Loucy (cell line): ENCODE measurements at regions not wholly inside any gene's neighbourhood (a gene's known extent, or its start where the extent isn't known, plus 50 kb on each side); places are given as distances from the start of the nearest gene placed in this dataset.

Experiments used
- H2AFZ ChIP-seq: fragments of 200-600 bp; sonication (generic); 2 replicates; pipeline ENCODE4 v1.6.0; 2016; ENCODE audit warnings: antibody characterized with exemption, mild to moderate bottlenecking, low read length, moderate library complexity
- H3F3A ChIP-seq: fragments of 200-600 bp; 2 replicates; pipeline ENCODE4 v1.6.0; 2016; ENCODE audit warnings: antibody characterized with exemption, low read depth, mild to moderate bottlenecking
- H3K27me3 ChIP-seq: fragments of 200-600 bp; sonication (generic); 2 replicates; pipeline ENCODE4 v1.6.1; 2014; ENCODE audit warnings: low read length, mild to moderate bottlenecking; ENCODE audit not compliant: insufficient read depth, poor library complexity, severe bottlenecking
- H3K36me3 ChIP-seq: fragments of 200-600 bp; sonication (generic); 2 replicates; pipeline ENCODE4 v1.6.1; 2016; ENCODE audit warnings: low read length; ENCODE audit not compliant: insufficient read depth
- H3K4me1 ChIP-seq: fragments of 200-600 bp; sonication (generic); 2 replicates; pipeline ENCODE4 v1.5.1; 2014; ENCODE audit warnings: low read length, mild to moderate bottlenecking; ENCODE audit not compliant: insufficient read depth, poor library complexity, severe bottlenecking
- H3K4me2 ChIP-seq: fragments of 200-600 bp; sonication (generic); 2 replicates; pipeline ENCODE4 v1.6.0; 2014; ENCODE audit warnings: antibody characterized with exemption, low read length, low read depth, mild to moderate bottlenecking; ENCODE audit not compliant: poor library complexity, severe bottlenecking
- H3K4me3 ChIP-seq: fragments of 200-600 bp; sonication (generic); 2 replicates; pipeline ENCODE4 v1.5.1; 2014; ENCODE audit warnings: low read length, mild to moderate bottlenecking, mixed read lengths; ENCODE audit not compliant: poor library complexity, severe bottlenecking
- H3K79me2 ChIP-seq: fragments of 200-600 bp; sonication (generic); 2 replicates; pipeline ENCODE4 v1.6.1; 2014; ENCODE audit warnings: low read length; ENCODE audit not compliant: insufficient read depth
- H3K9ac ChIP-seq: fragments of 200-600 bp; sonication (generic); 2 replicates; pipeline ENCODE4 v1.6.0; 2014; ENCODE audit warnings: mild to moderate bottlenecking, low read depth, low read length, moderate library complexity; ENCODE audit not compliant: poor library complexity, severe bottlenecking
- H3K9me2 ChIP-seq: fragments of 200-600 bp; sonication (generic); replicated peaks from 2 replicates; pipeline ENCODE4 v1.6.1; 2016; ENCODE audit warnings: low read depth, low read length, mixed read lengths
- H3K9me3 ChIP-seq: fragments of 200-600 bp; sonication (generic); 2 replicates; pipeline ENCODE4 v1.6.1; 2014; ENCODE audit warnings: mild to moderate bottlenecking, antibody characterized with exemption, low read length, low read depth; ENCODE audit not compliant: insufficient read depth
- H4K20me1 ChIP-seq: fragments of 200-600 bp; sonication (generic); 2 replicates; pipeline ENCODE4 v1.6.0; 2014; ENCODE audit warnings: antibody characterized with exemption, low read length, mild to moderate bottlenecking; ENCODE audit not compliant: insufficient read depth, poor library complexity, severe bottlenecking
- EZH2phosphoT487 ChIP-seq: fragments of 200-600 bp; IDR thresholded peaks from 2 replicates; pipeline ENCODE4 v1.6.1; 2018; ENCODE audit warnings: antibody characterized with exemption, mild to moderate bottlenecking, moderate library complexity, borderline replicate concordance
- TF ChIP-seq, protein P1 (sequence below): fragments of 200-600 bp; sonication (generic); conservative IDR thresholded peaks from 2 replicates; pipeline ENCODE4 v1.5.1; 2014; ENCODE audit warnings: mild to moderate bottlenecking, antibody characterized with exemption, low read length

DNA sequence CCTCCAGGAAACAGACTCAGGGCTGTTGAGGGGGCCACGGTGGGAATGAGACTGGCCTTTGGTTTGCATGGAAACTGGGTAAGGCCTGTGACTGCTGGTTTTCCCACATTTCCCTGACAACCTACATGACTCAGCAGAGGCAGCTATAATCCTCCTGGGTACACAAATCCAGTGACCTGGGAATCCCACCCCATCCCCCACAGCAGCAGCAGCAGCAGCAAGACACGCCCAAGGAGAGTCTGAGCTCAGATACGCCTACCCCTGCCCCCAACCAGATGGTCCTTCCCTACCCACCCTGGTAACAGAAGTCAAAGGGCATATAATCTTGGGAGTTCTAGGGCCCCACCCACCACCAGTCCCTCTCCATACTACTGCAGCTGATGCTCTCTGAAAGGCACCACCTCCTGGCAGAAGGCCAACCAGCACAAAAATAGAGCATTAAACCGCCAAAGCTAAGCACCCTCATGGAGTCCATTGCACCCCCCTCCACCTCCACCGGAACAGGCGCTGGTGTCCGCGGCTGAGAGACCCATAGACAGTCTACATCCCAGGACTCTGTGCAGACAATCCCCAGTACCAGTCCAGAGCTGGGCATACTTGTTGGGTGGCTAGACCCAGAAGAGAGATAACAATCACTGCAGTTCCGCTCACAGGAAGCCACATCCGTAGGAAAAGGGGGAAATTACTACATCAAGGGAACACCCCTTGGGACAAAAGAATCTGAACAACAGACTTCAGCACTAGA, 237.2 kb upstream of the SPRY2 start:
- Histone ChIP-seq H3K4me2 (no peak overlapping the region), H3K36me3 (no peaks in the 10 kb centered on the region), H3K79me2 (no peaks in the 10 kb centered on the region), H4K20me1 (no peaks in the 10 kb centered on the region), H3K27me3 (no peaks in the 10 kb centered on the region), H3K9me2 (no peaks in the 10 kb centered on the region), H3K9ac (no peak overlapping the region), H3F3A (no peaks in the 10 kb centered on the region), H3K4me1 (no peaks in the 10 kb centered on the region), H2AFZ (no peak overlapping the region), H3K4me3 (no peak overlapping the region), H3K9me3 (no peaks in the 10 kb centered on the region)
- TF ChIP-seq EZH2phosphoT487, result no peak
- TF ChIP-seq, protein P1, sequence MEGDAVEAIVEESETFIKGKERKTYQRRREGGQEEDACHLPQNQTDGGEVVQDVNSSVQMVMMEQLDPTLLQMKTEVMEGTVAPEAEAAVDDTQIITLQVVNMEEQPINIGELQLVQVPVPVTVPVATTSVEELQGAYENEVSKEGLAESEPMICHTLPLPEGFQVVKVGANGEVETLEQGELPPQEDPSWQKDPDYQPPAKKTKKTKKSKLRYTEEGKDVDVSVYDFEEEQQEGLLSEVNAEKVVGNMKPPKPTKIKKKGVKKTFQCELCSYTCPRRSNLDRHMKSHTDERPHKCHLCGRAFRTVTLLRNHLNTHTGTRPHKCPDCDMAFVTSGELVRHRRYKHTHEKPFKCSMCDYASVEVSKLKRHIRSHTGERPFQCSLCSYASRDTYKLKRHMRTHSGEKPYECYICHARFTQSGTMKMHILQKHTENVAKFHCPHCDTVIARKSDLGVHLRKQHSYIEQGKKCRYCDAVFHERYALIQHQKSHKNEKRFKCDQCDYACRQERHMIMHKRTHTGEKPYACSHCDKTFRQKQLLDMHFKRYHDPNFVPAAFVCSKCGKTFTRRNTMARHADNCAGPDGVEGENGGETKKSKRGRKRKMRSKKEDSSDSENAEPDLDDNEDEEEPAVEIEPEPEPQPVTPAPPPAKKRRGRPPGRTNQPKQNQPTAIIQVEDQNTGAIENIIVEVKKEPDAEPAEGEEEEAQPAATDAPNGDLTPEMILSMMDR, result no peak

DNA sequence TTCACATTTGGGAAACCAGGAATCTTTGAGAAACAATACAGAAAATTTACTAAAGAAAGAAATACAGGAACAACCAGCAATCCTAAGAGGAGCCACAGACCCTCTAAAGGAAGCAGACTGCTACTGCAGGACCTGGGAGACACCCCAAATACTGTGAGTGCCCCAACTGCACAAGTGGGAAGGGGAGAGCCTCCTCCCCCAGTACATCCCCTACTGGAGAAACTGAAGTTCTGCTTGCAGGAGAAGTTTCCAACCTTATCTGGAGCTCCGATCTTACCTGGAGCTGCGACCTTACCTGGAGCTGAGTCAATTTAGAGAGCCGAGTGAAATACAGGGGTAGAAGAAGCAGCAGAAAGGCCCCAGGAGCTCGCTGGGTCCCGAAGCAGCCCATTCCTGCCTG, 236.4 kb upstream of the SPRY2 start:
- Histone ChIP-seq H4K20me1 (no peaks in the 10 kb centered on the region), H3K4me2 (no peak overlapping the region), H3F3A (no peaks in the 10 kb centered on the region), H3K9me2 (no peaks in the 10 kb centered on the region), H3K79me2 (no peaks in the 10 kb centered on the region), H3K9me3 (no peaks in the 10 kb centered on the region), H3K9ac (no peak overlapping the region), H3K36me3 (no peaks in the 10 kb centered on the region), H3K4me3 (no peak overlapping the region), H2AFZ (no peak overlapping the region), H3K4me1 (peaks cover under 1% of the 10 kb centered on the region), H3K27me3 (no peaks in the 10 kb centered on the region)
- TF ChIP-seq EZH2phosphoT487, result no peak
- TF ChIP-seq, protein P1, result 0 out of 2 replicates have a peak, but pooled peaks have one; percentile 13

DNA sequence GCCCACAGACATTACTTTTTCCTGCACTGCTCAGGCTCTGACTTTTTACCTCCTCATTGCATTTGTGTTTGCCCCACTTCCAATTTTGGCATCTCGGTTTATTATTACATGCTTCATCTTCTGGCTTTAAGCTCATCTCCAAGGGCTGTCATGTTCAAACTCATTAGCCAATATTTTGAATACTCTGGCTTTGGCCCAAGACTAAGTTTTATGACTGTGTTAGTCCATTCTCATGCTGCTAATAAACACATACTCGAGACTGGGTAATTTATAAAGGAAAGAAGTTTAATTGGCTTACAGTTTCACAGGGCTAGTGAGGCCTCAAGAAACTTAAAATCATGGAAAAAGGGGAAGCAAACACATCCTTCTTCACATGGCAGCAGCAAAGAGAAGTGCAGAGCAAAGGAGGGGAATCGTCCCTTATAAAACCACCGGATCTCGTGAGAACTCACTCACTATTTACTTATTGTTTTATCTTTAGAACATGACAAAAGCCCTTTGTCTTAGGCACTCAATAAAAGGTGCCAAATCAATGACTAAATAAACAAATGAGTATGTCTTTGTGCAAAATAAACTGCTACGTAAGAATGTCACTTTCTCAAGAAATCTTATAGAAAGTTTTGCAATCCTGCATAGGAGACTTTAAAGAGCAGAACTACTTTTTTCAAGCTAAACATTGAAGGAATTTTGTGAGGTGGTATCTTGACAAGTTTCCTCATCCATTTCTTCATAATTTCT, 233.4 kb upstream of the SPRY2 start:
- no peaks in the 10 kb centered on the region for H3K9me3 ChIP-seq
- H3K27me3 ChIP-seq, result no peaks in the 10 kb centered on the region
- H3K79me2 ChIP-seq, result no peaks in the 10 kb centered on the region
- H2AFZ ChIP-seq, result no peak overlapping the region
- no peak overlapping the region for H3K4me2 ChIP-seq
- H3K36me3 ChIP-seq, result no peaks in the 10 kb centered on the region
- H4K20me1 ChIP-seq, result no peaks in the 10 kb centered on the region
- peaks cover 13% of the 10 kb centered on the region for H3K4me1 ChIP-seq
- TF ChIP-seq EZH2phosphoT487, result no peak
- TF ChIP-seq, protein P1, result no peak
- no peak overlapping the region for H3K9ac ChIP-seq
- no peak overlapping the region for H3K4me3 ChIP-seq
- H3F3A ChIP-seq, result no peaks in the 10 kb centered on the region
- no peaks in the 10 kb centered on the region for H3K9me2 ChIP-seq
